C1 segment of cervical spinal cord (tissue), 14 donors: ENCODE measurements at regions not wholly inside any gene's neighbourhood (a gene's known extent, or its start where the extent isn't known, plus 50 kb on each side); places are given as distances from the start of the nearest gene placed in this dataset.
"Not testable (repeated sequence)": the region's sequence is repeated elsewhere in the genome, so short reads cannot be mapped to it uniquely, and the experiment has no call there.

Source experiments
- DNase-seq, 14 donors: peaks; one replicate each; lab custom pipeline; 2025; lab: John Stamatoyannopoulos, UW

DNA sequence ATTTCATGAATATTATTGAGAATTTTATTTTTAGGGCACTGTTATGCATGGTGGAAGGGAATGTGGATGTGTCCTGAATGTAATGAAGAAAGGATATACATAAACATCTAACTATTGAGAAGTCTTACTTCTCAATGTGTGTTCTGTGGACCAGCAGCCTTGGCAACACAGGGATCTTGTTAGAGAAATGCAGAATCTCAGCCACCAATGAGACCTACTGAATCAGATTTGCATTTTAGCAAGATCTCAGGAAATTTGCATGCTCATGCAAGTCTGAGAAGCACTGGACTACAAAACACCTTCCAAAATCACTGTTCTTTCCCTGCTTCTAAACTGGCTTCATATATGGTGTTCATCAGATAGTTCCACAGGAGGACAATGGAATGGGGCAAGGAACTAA lies 139.7 kb upstream of the WDFY3 start:
- no peak for DNase-seq

DNA sequence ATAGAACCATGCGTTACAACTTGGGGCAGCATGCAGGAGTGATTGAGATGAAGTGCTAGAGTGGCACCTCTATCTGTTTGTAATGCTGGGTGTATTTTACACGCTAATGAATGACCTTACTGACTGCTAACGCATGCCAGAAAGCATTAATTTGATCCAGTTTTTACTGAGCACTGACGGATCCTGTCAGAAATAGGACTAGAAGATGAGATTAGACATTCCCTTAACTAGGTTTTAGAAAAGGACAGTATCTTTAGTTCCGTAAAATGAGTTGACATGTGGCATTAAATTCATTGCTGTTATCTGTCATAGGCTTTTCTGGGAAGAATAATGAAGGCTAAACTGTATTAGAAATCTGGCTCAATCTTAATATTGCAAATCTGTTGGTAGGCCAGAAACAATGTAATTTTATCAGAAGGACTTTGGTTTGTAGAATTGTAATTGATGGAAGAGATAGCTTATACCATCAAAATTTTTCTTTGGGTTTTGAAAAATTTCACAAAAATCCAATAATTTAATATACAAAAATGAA lies 140.4 kb upstream of the WDFY3 start:
- no peak for DNase-seq

DNA sequence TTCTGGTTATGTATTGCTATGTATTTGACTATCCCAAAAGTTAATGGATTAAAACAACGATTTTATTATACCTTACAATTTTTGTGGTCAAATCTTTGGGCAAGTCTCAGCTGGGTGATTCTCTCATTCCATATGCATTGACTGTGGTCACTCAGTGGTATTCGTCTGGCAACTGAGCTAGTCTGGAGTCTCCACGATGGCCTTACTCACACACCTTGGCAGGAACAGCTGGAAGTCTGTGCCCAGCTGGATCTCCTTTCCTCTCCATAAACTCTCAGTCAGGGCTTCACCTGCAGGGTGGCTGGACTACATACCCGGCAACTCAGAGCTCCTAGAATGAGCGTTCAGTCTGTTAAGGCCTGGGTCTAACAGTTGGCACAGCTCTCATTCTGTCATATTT lies 141.1 kb upstream of the WDFY3 start:
- DNase-seq: no peak

DNA sequence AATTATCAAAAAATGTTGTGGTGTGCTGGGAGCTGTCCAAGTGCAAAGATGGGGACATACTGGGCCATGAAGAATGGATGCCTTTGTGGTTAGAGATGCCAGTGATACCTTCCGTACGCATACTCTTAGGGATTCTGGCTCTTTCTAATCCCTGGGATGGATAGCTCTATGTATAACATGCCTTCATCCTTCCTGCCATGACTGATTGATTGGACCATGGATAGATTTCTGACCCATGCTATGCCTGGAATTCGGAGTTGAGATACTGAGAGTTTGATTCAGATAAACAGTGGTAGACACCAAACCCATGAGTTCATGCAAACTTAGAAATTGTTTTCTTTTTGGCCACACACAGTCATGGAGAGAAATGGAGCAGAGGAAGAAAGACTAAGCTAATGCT lies 147.2 kb upstream of the WDFY3 start:
- DNase-seq: no peak

GRCh38 chr4:85114526-85114925 lies 148.0 kb upstream of the WDFY3 start:
- no peak for DNase-seq

DNA sequence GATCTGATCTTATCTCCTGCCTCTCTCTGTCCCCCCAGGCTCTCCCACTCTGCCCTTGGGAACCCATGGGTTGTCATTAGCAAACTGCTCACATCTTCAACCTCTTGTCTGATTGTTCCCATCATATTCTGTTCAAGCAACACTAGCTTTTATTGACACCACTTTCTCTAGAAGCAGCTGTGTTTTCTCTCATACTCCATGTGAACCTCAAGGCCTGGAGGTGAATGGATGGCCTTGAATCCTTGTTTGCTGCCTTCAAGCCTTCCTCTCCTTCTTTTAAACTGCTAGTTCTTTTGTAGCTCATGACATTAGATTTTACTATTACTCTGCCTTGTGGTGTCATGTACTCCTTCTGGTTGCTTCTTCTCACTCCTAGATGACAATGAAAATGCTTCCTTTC lies 149.5 kb upstream of the WDFY3 start:
- no peak for DNase-seq

- no peak for DNase-seq
Measured at GRCh38 chr4:85125688-85126087, 159.2 kb upstream of the WDFY3 start.

DNA sequence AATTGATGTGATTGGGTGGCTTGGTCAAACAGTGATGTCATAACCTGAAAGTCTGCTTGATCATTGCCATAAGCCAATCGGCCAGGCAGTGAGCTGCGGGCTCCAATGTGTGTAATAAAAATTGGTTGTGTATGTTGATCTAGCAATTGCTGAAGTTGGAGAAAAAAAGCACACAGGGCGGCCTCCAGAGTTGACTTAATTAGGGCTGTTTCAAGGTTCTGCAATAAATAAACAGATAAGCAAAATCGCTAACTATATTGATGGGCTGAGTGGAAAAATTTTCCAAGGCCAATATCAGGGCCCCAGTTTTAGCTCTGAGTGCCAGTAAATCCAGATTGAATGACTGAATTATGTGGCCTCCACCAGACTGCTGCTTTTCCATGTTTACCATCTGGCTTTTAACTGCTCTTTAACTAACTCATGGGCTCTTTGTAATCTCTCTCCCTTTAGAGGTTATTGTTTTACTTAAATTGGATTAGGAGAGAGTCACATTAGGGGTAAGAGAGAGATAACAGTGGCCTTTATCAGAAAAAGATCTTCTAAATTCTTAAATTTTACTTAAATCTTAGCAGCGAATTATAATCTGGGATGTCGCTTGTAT lies 160.6 kb upstream of the WDFY3 start:
- DNase-seq: no peak

- DNase-seq: peak in 3 of 14 donors; percentile 9 to 17 (median 11)
Measured at GRCh38 chr4:85127653-85128052, 161.2 kb upstream of the WDFY3 start.

DNA sequence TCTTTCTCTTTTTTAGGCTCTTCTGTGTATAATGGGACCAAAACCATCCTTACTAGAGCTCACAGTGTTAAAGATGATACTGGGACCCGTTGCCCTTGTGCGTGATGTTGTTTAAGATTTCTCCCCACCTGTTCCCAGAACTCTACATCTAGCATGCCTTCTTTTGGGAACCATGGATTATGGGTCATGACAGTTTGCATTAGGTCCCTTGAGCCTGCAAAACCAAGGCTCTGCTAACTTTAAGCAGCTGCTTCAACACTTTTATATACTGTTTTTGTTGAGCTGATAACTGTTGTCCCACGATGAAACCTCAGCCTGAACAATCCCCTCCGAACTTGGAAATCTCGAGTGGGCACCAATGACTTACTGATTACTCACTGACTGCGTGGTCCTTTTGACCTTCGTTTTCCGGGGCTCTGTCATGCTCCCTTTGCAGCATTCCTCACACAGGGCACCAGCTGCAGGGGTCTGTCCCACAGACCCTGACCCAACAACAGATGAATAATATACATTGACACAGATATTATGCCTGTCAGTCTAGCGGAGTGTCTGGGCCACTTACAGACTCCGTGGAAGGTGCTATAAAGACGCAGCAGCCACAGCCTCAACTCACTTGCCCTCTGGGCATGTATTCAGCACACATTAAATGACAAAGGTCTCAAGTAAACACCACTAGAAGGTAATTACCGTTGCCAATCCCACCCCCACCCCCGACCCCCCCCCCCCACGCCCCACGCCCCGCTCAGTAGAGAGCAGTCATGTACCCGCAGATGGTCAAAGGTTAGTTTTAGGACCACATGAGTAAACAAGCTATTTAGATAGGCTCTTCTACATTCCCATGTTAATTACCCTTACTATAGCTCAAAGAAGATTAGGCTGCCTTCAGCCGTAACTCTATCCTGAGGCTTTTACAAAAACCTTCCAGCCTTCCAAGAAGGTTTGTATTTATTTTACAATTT lies 162.0 kb upstream of the WDFY3 start:
- no peak for DNase-seq

GRCh38 chr4:85129354-85130125 lies 163.1 kb upstream of the WDFY3 start:
- DNase-seq: not testable (repeated sequence)

DNA sequence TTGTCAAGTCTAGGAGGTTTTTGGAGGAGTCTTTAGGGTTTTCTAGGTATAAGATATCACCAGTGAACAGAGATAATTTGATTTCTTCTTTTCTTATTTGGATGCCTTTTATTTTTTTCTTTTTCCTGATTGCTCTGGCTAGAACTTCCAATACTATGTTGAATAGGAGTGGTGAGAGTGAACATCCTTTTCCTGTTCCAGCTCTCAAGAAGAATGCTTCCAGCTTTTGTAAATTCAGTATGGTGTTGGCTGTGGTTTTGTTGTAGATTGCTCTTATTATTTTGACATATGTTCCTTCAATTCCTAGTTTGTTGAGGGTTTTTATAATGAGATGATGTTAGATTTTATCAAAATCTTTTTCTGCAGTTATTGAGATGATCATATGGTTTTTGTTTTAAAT lies 165.6 kb upstream of the WDFY3 start:
- no peak for DNase-seq

DNA sequence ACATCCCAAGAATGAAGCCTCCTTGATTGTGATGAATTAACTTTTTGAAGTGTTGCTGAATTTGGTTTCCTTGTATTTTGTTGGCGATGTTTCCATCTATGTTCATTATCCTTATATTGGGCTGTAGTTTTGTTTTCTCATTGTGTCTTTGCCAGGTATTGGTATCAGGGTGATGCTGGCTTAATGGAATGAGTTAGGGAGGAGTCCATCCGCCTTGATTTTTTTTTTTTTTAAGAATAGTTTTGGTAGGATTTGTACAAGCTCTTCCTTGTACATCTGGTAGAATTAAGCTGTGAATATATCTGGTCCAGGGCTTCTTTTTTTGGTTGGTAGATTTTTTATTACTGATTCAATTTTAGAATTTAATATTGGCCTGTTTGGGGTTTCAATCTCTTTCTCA lies 166.1 kb upstream of the WDFY3 start:
- DNase-seq: no peak

GRCh38 chr4:85139749-85140148 lies 173.3 kb upstream of the WDFY3 start:
- not testable (repeated sequence) for DNase-seq

- DNase-seq: no peak
Measured at GRCh38 chr4:85142451-85142850, 176.0 kb upstream of the WDFY3 start.

DNA sequence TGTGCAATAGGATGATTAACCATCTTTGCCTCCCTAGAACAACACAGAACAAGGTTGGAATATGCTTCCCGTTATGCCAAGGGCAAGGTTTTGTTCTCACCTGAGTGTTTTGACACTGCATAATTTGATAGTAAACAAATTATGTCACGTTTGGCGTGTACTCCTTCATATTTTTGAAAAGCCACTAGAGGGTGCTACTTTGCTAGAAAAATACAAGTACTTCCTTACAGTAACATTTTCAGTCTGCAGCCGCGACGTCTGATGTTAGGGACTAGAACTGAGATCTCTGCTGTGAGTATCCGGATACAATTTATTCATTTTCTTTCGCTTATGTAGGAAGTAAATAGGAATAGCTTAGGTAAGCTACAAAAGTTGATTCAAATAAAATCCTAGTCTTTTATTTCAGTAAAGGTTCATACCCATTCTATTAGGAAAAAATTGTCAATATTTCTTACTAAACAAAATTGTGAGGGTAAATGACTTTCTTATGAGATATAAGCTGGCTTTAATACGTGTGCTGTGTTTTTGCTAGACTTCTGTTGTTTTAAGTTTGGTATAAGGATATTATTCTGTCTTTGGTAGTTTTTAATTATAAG lies 181.1 kb upstream of the WDFY3 start:
- DNase-seq: peak in 3 of 14 donors; percentile 4 to 19 (median 5)

GRCh38 chr4:85149676-85150075 lies 183.2 kb upstream of the WDFY3 start:
- no peak for DNase-seq

GRCh38 chr4:85151371-85151770 lies 184.9 kb upstream of the WDFY3 start:
- DNase-seq: no peak

DNA sequence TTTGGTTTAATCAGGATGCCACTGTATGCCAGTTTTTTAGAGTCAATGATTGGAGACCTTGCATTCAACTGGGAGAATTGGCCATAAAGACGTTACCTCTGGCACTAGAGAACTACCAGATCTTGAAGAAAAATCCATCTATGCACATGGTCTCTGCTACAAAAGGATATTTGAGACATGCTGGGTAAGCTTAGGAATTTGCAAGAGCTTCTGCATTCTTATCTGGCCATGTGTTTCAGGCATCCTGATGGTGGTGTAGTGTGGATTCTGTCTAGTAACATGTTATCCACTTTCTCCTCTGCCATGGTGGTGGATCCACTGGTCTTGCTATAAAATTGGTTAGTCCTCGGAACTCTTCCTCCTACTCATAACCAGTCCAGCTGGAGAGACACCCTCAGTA lies 185.3 kb upstream of the WDFY3 start:
- no peak for DNase-seq

GRCh38 chr4:85152480-85152879 lies 186.0 kb upstream of the WDFY3 start:
- no peak for DNase-seq

DNA sequence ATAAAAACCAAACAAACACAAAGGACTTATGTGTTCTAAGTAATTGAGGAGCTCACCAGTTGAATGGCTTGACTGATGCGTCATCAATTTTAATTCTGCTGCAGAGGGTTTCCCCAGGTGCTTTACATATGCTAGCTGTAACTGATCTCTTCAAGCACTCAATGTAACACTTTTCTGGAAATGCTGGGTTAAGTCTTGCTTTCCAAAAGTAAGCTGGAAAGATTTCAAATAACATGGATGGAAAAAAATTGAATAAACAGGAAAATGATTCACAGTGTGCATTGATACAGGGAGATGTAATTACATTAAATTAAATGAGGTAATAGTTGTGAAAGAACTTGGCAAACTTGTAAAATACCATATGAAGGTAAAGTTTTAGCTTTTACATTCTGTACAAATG lies 186.7 kb upstream of the WDFY3 start:
- DNase-seq: no peak

GRCh38 chr4:85154591-85154990 lies 188.1 kb upstream of the WDFY3 start:
- no peak for DNase-seq
